GM12874 (cell line): ENCODE measurements at regions not wholly inside any gene's neighbourhood (a gene's known extent, or its start where the extent isn't known, plus 50 kb on each side); places are given as distances from the start of the nearest gene placed in this dataset.

Experiments used
- TF ChIP-seq, protein P1 (sequence below): IDR thresholded peaks from 2 replicates; pipeline ENCODE4 v1.5.1; 2011; ENCODE audit warnings: low read depth, mild to moderate bottlenecking, control low read depth, low read length, moderate library complexity; ENCODE audit not compliant: insufficient read depth

DNA sequence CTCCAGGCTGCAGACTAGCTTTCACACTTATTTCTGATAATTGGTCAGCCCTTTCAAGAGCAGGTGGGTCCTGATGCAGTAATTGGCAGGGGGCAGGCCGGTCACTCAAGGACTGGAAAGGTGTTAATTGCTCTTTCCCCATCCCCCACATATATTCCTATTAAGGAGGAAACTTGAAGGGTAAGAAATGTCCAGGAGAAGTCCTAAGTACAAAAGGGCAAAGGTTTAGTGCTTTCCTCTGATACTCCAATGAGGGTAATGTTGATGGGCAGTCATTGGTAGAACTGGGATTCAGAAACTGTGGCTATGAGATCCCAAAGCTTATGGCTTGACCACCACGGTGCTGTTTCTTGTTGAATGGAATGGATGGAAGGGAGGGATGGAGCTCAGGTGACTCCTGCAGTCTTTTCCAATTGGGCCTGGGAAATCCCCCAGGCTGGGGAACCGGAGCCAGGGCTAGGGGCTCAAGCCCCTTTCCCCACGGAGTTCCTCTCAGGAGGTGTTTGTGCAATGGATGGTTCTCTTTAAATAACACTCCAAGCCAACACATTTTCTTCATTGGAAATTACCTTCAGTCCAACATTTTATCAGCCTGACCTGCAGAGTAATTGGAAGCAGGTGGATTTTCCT is 103.2 kb upstream of the ALDH1B1 start:
- TF ChIP-seq, protein P1, sequence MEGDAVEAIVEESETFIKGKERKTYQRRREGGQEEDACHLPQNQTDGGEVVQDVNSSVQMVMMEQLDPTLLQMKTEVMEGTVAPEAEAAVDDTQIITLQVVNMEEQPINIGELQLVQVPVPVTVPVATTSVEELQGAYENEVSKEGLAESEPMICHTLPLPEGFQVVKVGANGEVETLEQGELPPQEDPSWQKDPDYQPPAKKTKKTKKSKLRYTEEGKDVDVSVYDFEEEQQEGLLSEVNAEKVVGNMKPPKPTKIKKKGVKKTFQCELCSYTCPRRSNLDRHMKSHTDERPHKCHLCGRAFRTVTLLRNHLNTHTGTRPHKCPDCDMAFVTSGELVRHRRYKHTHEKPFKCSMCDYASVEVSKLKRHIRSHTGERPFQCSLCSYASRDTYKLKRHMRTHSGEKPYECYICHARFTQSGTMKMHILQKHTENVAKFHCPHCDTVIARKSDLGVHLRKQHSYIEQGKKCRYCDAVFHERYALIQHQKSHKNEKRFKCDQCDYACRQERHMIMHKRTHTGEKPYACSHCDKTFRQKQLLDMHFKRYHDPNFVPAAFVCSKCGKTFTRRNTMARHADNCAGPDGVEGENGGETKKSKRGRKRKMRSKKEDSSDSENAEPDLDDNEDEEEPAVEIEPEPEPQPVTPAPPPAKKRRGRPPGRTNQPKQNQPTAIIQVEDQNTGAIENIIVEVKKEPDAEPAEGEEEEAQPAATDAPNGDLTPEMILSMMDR: no peak

DNA sequence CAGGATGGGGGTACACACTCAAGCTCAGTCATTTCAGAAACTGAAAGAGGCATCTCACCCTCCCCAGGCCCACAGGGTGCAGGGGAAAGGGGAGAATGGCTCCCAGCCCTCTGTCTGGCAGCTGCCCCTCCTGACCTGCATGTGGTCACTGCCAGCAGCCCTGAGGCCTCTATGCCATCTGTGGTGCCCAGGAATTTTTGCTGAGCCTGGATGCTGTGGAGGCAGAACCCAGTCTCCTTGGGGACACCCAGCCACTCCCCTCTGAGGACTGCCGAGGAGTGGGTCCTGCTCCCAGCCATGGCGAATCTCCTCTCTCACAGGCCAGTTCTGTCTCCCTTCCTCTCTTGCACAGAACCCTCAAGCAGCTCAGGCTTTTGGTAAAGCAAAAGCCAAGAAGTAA is 104.0 kb upstream of the ALDH1B1 start:
- TF ChIP-seq, protein P1: no peak

DNA sequence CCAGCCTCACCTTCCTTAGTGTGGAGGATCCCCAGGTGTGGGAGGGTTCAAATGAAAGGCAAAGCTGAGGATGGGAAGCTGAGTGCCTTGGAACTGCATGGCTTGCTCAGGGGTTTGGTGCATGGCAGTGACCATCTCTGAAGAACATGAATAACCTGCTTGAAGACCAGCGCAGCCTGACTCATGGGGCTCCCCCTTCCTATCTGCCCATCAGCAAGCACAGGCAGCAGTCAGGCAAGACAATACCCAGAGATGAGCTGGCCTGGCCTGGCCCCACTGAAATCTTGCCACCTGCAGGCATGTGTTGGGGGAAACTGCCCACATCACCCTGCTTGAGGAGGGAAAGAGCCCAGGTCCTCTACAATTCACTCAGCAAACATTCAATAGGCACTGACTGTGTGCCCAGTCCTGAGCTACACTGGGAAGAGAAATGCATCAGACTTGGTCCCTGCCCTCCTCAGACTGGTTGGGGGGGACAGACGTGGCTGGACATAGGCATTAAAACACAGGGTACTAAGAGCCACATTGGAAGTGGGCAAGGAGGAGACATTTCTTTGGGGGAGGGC is 105.0 kb upstream of the ALDH1B1 start:
- TF ChIP-seq, protein P1: no peak

DNA sequence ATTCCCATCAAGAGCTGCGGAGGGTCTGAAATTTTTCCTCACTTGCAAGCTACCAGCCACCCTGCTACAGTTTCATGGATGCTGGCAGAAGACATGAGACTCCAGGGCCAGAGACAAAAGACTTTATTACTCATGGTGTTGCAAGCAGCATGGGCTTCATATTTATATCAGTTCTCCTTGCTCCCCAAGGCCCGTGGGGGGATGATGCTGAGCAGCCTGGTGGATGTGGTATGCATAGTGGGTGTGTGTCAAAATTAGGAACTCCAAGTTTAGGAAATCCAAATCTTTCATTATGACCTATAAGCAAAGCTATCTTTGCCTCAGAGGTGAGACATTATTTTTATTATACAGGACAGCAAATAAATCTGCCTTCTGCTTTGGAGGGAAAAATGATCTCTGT is 105.7 kb upstream of the ALDH1B1 start:
- TF ChIP-seq, protein P1: no peak

DNA sequence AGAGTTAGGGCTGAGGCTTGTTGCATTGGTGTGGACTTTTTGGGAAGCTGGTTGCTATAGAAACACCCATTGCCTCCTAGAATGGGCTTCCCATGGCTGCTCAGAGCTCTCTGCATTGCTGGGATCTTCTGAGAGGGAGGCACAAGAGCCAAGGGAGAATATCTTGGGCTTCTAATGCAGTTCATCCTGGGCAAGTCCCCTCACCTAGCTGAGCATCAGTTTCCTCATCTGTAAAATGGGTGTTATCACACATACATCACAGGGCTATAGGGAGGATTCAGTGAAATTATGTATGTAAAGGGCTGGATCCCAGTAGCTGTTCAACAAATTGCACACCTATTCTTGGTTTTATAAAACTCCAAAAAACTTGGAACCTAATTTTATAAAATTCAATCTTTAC is 106.1 kb upstream of the ALDH1B1 start:
- TF ChIP-seq, protein P1: no peak

DNA sequence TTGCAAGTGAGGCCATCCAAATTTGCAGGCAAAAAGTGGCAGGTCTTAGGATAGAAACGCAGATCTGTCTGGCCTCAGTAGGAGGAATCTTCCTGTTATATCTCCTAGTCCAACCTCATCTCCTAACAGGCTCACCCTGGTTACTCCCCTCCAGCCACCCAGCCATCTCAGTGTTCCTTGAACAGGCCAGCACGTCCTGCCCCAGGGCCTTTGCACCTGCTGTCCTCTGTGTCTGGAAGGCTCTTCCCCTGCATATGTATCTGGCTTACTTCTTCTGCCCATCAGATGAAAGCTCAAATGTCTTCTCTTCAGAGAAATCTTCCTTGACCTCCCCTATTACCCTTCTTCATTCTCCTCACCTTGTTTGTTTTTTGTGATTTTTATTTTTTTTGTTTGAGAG is 107.3 kb upstream of the ALDH1B1 start:
- TF ChIP-seq, protein P1: no peak

DNA sequence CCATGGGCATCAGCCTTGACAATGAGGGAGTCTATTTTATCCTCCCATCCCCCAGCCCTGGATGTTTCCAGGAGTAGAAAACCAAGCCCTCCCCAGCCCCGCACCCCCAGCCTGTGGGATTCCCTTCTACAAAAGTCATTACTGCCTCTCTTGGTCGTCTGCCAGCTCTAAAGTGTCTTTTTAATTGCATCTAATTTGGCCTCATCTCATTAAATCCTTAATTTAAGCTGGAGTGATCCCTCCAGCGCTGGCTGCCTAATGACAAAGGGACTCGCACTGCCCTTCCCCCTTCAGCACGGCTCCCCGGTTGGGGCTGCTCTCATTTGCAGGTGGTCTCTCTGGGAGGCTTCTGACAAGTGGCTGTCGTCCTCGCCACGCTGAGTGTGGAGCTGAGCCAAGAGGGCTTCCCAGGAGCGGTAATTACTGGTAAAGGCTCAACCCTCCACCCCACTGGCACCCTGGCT is 107.9 kb upstream of the ALDH1B1 start:
- TF ChIP-seq, protein P1: no peak
